HFFc6 (cell line): ENCODE measurements at regions not wholly inside any gene's neighbourhood (a gene's known extent, or its start where the extent isn't known, plus 50 kb on each side); places are given as distances from the start of the nearest gene placed in this dataset.

Experiments
- DNase-seq: peaks from one replicate; pipeline ENCODE4 v3.0.0-alpha.2; 2018
- H3K27ac Mint-ChIP-seq: 2 replicates; pipeline ENCODE4 v1.8.0; 2020; ENCODE audit warnings: mild to moderate bottlenecking, mixed read lengths
- H3K27me3 Mint-ChIP-seq: 2 replicates; pipeline ENCODE4 v1.8.0; 2021; ENCODE audit warnings: mild to moderate bottlenecking, moderate library complexity, mixed read lengths; ENCODE audit not compliant: insufficient read depth
- H3K36me3 Mint-ChIP-seq: 2 replicates; pipeline ENCODE4 v1.8.0; 2021; ENCODE audit warnings: low read depth, mixed read lengths
- H3K4me1 Mint-ChIP-seq: 2 replicates; pipeline ENCODE4 v1.8.0; 2020; ENCODE audit warnings: low read depth, mixed read lengths
- H3K4me3 Mint-ChIP-seq: 2 replicates; pipeline ENCODE4 v1.8.0; 2020; ENCODE audit warnings: mild to moderate bottlenecking, moderate library complexity, mixed read lengths
- H3K9me3 Mint-ChIP-seq: 2 replicates; pipeline ENCODE4 v1.8.0; 2020; ENCODE audit warnings: mild to moderate bottlenecking, mixed read lengths
- CTCF ChIP-seq: fragments of 200-600 bp; sonication (generic); IDR thresholded peaks from 2 replicates; pipeline ENCODE4 v1.5.0; 2021; ENCODE audit warnings: antibody characterized with exemption, mild to moderate bottlenecking

- TF ChIP-seq CTCF, result no peak
- H3K27me3 Mint-ChIP-seq, result no peaks in the 10 kb centered on the region
- H3K4me3 Mint-ChIP-seq, result no peak overlapping the region
- H3K4me1 Mint-ChIP-seq, result no peaks in the 10 kb centered on the region
- H3K9me3 Mint-ChIP-seq, result peaks cover 21% of the 10 kb centered on the region
- H3K36me3 Mint-ChIP-seq, result peaks cover 7% of the 10 kb centered on the region
- DNase-seq, result no peak
- no peak overlapping the region for H3K27ac Mint-ChIP-seq
These were observed 221.7 kb upstream of the TMC3 start for GRCh38 chr15:81595752-81596151.

- no peak overlapping the region for H3K4me3 Mint-ChIP-seq
- TF ChIP-seq CTCF, result no peak
- H3K9me3 Mint-ChIP-seq, result peaks cover 16% of the 10 kb centered on the region
- H3K4me1 Mint-ChIP-seq, result no peaks in the 10 kb centered on the region
- no peak overlapping the region for H3K27ac Mint-ChIP-seq
- H3K36me3 Mint-ChIP-seq, result no peaks in the 10 kb centered on the region
- DNase-seq, result no peak
- H3K27me3 Mint-ChIP-seq, result no peaks in the 10 kb centered on the region
These were observed 215.7 kb upstream of the TMC3 start for GRCh38 chr15:81589671-81590070.

- H3K27ac Mint-ChIP-seq, result no peak overlapping the region
- DNase-seq, result no peak
- H3K4me1 Mint-ChIP-seq, result no peaks in the 10 kb centered on the region
- H3K9me3 Mint-ChIP-seq, result no peaks in the 10 kb centered on the region
- H3K36me3 Mint-ChIP-seq, result no peaks in the 10 kb centered on the region
- peaks cover under 1% of the 10 kb centered on the region; the same call in 1 of the 2 replicates for H3K27me3 Mint-ChIP-seq
- TF ChIP-seq CTCF, result no peak
- no peak overlapping the region for H3K4me3 Mint-ChIP-seq
These were observed 201.6 kb upstream of the TMC3 start for GRCh38 chr15:81575436-81576123.

- Mint-ChIP-seq H3K4me3 (no peak overlapping the region), H3K9me3 (no peaks in the 10 kb centered on the region), H3K36me3 (no peaks in the 10 kb centered on the region), H3K27me3 (peaks cover 2% of the 10 kb centered on the region; the same call in 1 of the 2 replicates), H3K4me1 (no peaks in the 10 kb centered on the region), H3K27ac (no peak overlapping the region)
- TF ChIP-seq CTCF, result no peak
- no peak for DNase-seq
These were observed 199.2 kb upstream of the TMC3 start for GRCh38 chr15:81573098-81573746.

- H3K4me1 Mint-ChIP-seq, result no peaks in the 10 kb centered on the region
- no peak for DNase-seq
- H3K9me3 Mint-ChIP-seq, result no peaks in the 10 kb centered on the region
- TF ChIP-seq CTCF, result no peak
- H3K27ac Mint-ChIP-seq, result no peak overlapping the region
- no peaks in the 10 kb centered on the region for H3K36me3 Mint-ChIP-seq
- H3K27me3 Mint-ChIP-seq, result peaks cover 2% of the 10 kb centered on the region; the same call in 1 of the 2 replicates
- no peak overlapping the region for H3K4me3 Mint-ChIP-seq
These were observed 198.2 kb upstream of the TMC3 start for GRCh38 chr15:81572190-81572589.
